Stimulated activated CD4-positive, alpha-beta T cell treated with anti-CD3 and anti-CD28 coated beads, Interleukin-4, amount 100 ng/mL, for 24 hours (primary cell): ENCODE measurements at regions not wholly inside any gene's neighbourhood (a gene's known extent, or its start where the extent isn't known, plus 50 kb on each side); places are given as distances from the start of the nearest gene placed in this dataset.
"Not testable (repeated sequence)": the region's sequence is repeated elsewhere in the genome, so short reads cannot be mapped to it uniquely, and the experiment has no call there.

Source experiments
- DNase-seq: peaks from one replicate; pipeline ENCODE4 v3.0.0-alpha.2; 2020

- not testable (repeated sequence) for DNase-seq
Measured at GRCh38 chr1:146487555-146487954, 258.7 kb upstream of the NOTCH2NLA start.

GRCh38 chr1:146487155-146487554 lies 258.3 kb upstream of the NOTCH2NLA start:
- DNase-seq = not testable (repeated sequence)

GRCh38 chr1:146486300-146487014 lies 257.6 kb upstream of the NOTCH2NLA start:
- not testable (repeated sequence) for DNase-seq

GRCh38 chr1:146484195-146484594 lies 255.4 kb upstream of the NOTCH2NLA start:
- not testable (repeated sequence) for DNase-seq

DNA sequence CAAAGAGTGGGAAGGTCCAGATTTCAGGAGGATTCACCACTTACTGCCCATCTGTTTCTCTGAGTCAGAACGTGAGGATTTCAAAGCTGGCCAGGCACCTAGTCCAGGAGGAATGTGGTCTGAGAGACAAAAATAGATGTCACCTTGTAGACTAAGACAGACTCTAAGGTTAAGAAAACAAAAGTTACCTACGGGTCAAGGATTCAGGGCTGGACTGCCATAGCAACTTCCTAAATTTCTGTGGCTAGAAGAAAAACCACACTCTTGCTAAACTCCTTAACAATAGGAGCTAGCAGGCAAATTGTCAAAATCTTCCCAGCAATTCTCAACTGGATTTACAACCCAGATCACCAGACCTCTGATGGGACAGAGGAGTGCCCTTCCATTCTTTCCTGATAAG lies 250.4 kb upstream of the NOTCH2NLA start:
- DNase-seq = not testable (repeated sequence)

- DNase-seq = peak; percentile 22
Measured at GRCh38 chr1:146478125-146478720, 249.4 kb upstream of the NOTCH2NLA start.

DNA sequence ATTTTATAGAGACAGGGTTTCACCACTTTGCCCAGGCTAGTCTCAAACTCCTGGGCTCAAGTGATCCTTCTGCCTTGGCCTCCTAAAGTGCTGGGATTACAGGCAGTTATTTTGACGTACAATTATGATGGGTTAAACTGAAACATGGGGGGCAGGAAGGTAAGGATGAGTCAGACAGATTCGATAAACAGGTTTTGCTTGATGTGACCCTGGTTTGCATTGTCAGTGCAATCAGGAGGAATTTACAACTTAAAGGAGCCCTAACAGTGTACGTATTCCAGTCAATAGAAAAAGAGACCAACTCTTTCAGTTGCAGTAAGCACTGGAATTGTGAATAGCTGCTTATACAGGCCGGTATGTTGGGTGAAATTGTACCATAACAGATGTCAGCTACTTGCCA lies 246.3 kb upstream of the NOTCH2NLA start:
- DNase-seq = not testable (repeated sequence)

GRCh38 chr1:146474216-146474615 lies 245.4 kb upstream of the NOTCH2NLA start:
- DNase-seq = not testable (repeated sequence)

GRCh38 chr1:146472192-146472861 lies 243.5 kb upstream of the NOTCH2NLA start:
- peak; percentile 76 for DNase-seq

DNA sequence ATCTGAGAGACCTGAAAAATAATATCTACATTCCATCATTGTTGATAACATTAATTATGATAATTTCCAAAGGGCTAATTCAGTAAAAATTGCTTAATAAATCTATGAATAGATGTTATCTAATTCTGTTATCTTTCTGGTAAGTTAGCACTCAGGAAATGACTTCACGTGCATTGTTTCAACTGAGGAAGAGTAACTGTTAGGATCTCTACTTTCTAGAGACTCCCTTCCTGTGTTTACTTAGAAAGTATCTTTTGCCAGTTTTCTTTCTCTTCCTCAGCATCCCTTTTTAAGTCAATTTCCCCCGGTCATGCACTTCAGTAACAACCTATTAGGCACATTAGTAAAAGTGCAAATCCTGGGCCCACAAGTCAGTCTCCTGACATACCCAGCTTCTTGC lies 231.1 kb upstream of the NOTCH2NLA start:
- not testable (repeated sequence) for DNase-seq

DNA sequence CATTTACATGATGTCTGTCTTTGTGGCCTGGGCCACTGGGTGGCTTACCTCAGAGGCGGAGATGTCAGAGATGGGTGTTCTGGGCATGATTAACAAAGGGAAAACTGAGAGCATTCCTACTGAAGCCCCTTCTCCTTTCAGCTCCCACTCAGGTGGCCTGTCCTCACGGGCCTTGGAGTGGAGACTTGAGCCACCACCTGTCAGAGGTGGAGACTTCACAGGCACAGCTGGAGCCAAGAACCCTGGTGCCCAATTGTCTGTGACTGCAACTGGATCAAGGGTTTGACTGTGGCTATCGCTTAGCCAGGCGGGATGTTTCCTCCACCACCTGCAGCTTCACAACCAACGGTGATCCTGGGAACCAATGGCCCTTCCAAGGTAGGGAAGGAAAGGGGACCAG lies 230.5 kb upstream of the NOTCH2NLA start:
- DNase-seq = not testable (repeated sequence)

DNA sequence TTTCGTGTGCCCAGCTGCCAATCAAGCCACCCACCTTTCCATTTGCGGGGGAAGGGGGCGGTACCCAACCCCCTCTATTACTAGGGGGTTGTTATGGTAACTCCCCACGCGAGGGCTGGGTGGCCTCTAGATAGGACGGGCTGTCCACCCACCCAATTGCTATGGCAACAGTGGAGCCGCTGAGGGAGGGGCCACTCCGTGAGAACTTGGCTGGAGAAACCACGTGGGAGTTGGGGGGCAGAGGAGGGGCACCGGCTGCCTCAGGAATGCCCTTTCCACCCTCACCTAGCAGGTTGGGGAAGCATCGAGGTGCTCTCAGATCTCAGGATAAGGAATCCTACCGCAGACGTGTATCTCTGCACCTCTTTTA lies 220.0 kb upstream of the NOTCH2NLA start:
- DNase-seq = not testable (repeated sequence)

GRCh38 chr1:146448212-146448876 lies 219.5 kb upstream of the NOTCH2NLA start:
- peak; percentile 63 for DNase-seq

GRCh38 chr1:146443871-146444222 lies 215.0 kb upstream of the NOTCH2NLA start:
- DNase-seq = peak; percentile 29

GRCh38 chr1:146443088-146443870 lies 214.5 kb upstream of the NOTCH2NLA start:
- not testable (repeated sequence) for DNase-seq

DNA sequence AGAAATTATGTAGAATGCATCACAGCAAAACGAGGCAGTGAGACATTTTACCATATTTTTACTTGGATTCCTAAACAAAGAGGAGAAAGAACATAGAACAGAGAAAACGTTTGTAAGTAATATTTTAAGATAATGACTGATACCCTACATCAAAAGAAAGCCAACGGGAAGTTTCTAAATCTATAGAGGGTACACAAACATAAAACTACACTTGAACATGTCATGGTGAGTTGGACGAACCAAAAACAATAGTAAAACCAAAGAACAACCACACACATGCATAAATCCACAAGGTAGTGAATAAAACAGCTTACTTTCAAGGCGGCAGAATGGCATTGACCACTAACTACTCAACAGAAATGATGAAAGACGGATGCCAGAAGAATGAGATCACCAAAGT lies 209.7 kb upstream of the NOTCH2NLA start:
- DNase-seq = not testable (repeated sequence)

- DNase-seq = not testable (repeated sequence)
Measured at GRCh38 chr1:146416642-146417041, 187.8 kb upstream of the NOTCH2NLA start.

DNA sequence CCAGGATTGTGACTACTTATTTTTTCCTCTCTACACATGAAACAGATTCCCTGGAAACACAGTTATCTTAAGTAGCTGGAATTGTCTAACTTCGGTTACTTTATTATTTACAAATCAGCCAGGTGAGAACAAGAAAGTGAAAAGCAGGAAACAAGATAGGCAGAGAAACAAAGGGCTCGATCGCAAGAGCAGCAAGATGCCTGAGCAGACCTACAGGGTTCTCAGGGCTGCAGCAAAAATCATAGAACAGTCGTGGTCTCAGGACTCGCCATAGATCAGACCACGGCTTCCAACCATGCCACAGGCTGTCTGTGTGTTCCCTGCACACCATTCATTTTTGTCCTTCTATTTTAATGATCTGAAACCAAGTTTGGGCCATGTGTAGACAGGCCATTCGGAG lies 186.2 kb upstream of the NOTCH2NLA start:
- DNase-seq = not testable (repeated sequence)

DNA sequence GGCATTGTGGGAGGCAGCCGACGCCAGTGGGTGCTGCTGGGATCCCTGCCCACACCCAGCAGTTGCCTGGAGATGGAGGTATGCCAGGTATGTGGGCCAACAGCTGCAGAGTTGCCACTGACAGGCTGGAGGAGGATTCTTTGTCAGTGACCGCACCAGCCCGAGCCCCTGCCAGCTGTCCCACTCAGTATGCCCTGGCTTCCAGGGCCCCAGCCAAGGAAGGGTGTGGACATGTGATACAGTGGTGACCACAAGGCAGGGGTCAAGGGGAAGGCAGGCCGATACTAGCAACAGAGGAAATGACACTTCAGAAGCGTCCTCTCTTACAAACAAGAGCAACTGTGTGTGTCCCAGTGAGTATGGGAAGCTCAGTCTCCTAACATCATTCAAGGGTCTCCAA lies 185.1 kb upstream of the NOTCH2NLA start:
- DNase-seq = not testable (repeated sequence)

GRCh38 chr1:146411923-146412322 lies 183.1 kb upstream of the NOTCH2NLA start:
- peak; percentile 33 for DNase-seq

DNA sequence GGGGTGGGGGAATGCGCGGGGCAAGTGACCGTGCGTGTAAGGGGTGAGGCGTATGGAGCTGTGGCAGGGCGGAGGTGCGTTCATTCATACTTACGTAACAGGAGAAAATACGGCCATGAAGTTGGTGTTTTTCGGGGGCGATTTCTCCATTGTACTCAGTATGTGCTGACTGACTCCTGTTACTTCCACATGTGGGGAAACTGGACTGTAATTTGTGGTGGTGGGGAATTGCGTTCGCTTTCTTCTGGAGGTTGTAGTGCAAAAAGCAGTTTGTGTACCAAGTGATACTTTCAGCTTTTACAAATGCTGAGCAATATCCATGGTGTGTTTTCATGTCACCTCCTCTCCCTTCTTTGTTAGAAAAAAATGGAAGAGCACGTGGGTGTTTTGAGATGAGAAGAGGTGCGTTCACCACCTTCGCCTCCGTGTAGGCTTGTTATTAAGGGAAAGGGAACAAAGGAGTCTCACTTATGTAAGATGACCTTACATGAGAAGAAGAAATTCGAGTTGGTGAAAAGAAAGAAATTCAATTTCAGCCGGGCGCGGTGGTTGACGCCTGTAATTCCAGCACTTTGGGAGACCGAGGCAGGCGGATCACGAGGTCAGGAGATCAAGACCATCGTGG lies 181.1 kb upstream of the NOTCH2NLA start:
- peak; percentile 45 for DNase-seq
